Activated B cell treated with CpG ODN at 0.5 μM for 24 hours (primary cell): ENCODE measurements at regions not wholly inside any gene's neighbourhood (a gene's known extent, or its start where the extent isn't known, plus 50 kb on each side); places are given as distances from the start of the nearest gene placed in this dataset.
"Not testable (repeated sequence)": the region's sequence is repeated elsewhere in the genome, so short reads cannot be mapped to it uniquely, and the experiment has no call there.

ENCODE experiments used
- ATAC-seq: fragments of 200-7000 bp; cut with Tn5 transposase; one replicate; pipeline ENCODE4 v1.10.0; 2021; ENCODE audit warnings: low read depth, mild to moderate bottlenecking, moderate library complexity
- CTCF ChIA-PET: fragments of 350-600 bp; sonication (Branson Sonifier 250); formaldehyde crosslinking; loops from one replicate; lab custom pipeline; 2021; ENCODE audit warnings: antibody characterized with exemption; lab: Charles Lee
- POLR2A ChIA-PET: fragments of 350-600 bp; sonication (Branson Sonifier 250); formaldehyde crosslinking; loops from one replicate; lab custom pipeline; 2021; ENCODE audit warnings: antibody characterized with exemption; lab: Charles Lee
- DNase-seq: peaks from one replicate; pipeline ENCODE4 v3.0.0; 2022
- H3K27ac Mint-ChIP-seq: one replicate; pipeline ENCODE4 v1.8.0; 2020; ENCODE audit warnings: mixed read lengths
- H3K27me3 Mint-ChIP-seq: one replicate; pipeline ENCODE4 v1.8.0; 2021; ENCODE audit warnings: mixed read lengths
- H3K36me3 Mint-ChIP-seq: one replicate; pipeline ENCODE4 v1.8.0; 2021; ENCODE audit warnings: low read depth, mixed read lengths
- H3K4me1 Mint-ChIP-seq: one replicate; pipeline ENCODE4 v1.8.0; 2021; ENCODE audit warnings: mixed read lengths
- H3K4me3 Mint-ChIP-seq: one replicate; pipeline ENCODE4 v1.8.0; 2020; ENCODE audit warnings: mild to moderate bottlenecking, mixed read lengths
- H3K9me3 Mint-ChIP-seq: one replicate; pipeline ENCODE4 v1.8.0; 2020; ENCODE audit warnings: mixed read lengths
- CTCF ChIP-seq: fragments of 200-600 bp; IDR thresholded peaks from one replicate; pipeline ENCODE4 v1.8.0; 2022; ENCODE audit warnings: antibody characterized with exemption, mild to moderate bottlenecking
- intact Hi-C: fragments of 100-400 bp; cut with micrococcal nuclease; formaldehyde crosslinking; loops from one replicate; pipeline ENCODE4 v1.15.1; 2024

GRCh38 chr18:26624443-26624842 is 76.1 kb upstream of the KCTD1 start:
- DNase-seq (no peak), ATAC-seq (no peak)
- H3K9me3 Mint-ChIP-seq = peaks cover 31% of the 10 kb centered on the region
- no peaks in the 10 kb centered on the region for H3K36me3 Mint-ChIP-seq
- H3K4me1 Mint-ChIP-seq = no peaks in the 10 kb centered on the region
- intact Hi-C loops = no loop called here
- peaks cover 12% of the 10 kb centered on the region for H3K27me3 Mint-ChIP-seq
- ChIA-PET POLR2A (no interaction called here), CTCF (no interaction called here)
- H3K27ac Mint-ChIP-seq = no peak overlapping the region
- H3K4me3 Mint-ChIP-seq = no peak overlapping the region
- no peak for TF ChIP-seq CTCF

DNA sequence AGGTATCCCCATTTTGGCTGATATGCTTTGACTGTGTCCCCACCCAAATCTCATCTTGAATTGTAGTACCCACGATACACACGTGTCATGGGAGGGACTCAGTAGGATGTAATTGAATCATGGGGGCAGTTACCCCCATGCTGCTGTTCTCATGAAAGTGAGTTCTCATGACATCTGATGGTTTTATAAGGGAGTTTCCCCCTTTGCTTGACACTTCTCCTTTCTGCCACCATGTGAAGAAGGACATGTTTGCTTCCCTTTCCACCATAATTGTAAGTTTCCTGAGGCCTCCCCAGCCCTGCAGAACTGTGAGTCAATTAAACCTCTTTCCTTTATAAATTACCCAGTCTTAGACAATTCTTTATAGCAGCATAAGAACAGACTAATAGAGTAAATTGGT is 75.0 kb upstream of the KCTD1 start:
- H3K27ac Mint-ChIP-seq, intact Hi-C loops, CTCF ChIA-PET, POLR2A ChIA-PET, H3K36me3 Mint-ChIP-seq, H3K4me3 Mint-ChIP-seq, DNase-seq, H3K4me1 Mint-ChIP-seq, ATAC-seq, H3K27me3 Mint-ChIP-seq: not testable (repeated sequence)
- H3K9me3 Mint-ChIP-seq = peaks cover 31% of the 10 kb centered on the region

- H3K36me3 Mint-ChIP-seq = no peaks in the 10 kb centered on the region
- DNase-seq (no peak), ATAC-seq (no peak)
- POLR2A ChIA-PET = no interaction called here
- intact Hi-C loops = no loop called here
- H3K4me1 Mint-ChIP-seq = no peaks in the 10 kb centered on the region
- H3K27me3 Mint-ChIP-seq = peaks cover 4% of the 10 kb centered on the region
- CTCF ChIA-PET = interaction anchor here (0.5 kb wide), 1 partner anchor 151 kb away, joined by 3 read pairs; no protein-coding TSS in a partner anchor
- peaks cover 26% of the 10 kb centered on the region for H3K9me3 Mint-ChIP-seq
- TF ChIP-seq CTCF = no peak
- no peak overlapping the region for H3K27ac Mint-ChIP-seq
- no peak overlapping the region for H3K4me3 Mint-ChIP-seq
Observed at GRCh38 chr18:26621161-26622026, 73.0 kb upstream of the KCTD1 start.

GRCh38 chr18:26619350-26619749 is 71.0 kb upstream of the KCTD1 start:
- intact Hi-C loops = no loop called here
- ChIA-PET CTCF (interaction anchor here (1.0 kb wide), 1 partner anchor 235 kb away, joined by 3 read pairs; no protein-coding TSS in a partner anchor), POLR2A (no interaction called here)
- H3K36me3 Mint-ChIP-seq = no peaks in the 10 kb centered on the region
- DNase-seq (no peak), ATAC-seq (no peak)
- no peak for TF ChIP-seq CTCF
- H3K27me3 Mint-ChIP-seq = peaks cover 4% of the 10 kb centered on the region
- H3K4me3 Mint-ChIP-seq = no peak overlapping the region
- peaks cover 15% of the 10 kb centered on the region for H3K9me3 Mint-ChIP-seq
- H3K27ac Mint-ChIP-seq = no peak overlapping the region
- no peaks in the 10 kb centered on the region for H3K4me1 Mint-ChIP-seq

DNA sequence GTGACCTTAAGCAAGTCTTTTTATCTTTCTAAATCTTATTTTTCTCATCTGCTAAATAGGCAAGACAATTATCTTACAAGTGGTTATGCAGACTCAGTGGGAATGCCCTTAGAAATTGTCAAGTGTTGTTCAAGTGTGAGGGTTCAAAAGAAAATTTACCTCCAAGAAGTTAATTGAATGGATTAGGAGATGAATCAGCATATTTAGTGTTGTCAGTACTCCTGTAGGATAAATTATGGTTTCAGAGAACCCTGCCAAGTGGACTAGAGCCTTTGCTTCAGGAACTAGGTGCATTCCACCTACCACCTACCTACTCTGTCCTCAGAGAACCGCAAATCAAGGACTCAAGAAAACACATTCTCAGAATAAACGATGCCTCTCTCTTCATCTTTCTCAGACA is 69.8 kb upstream of the KCTD1 start:
- H3K27ac Mint-ChIP-seq = no peak overlapping the region
- no peaks in the 10 kb centered on the region for H3K36me3 Mint-ChIP-seq
- intact Hi-C loops = no loop called here
- ChIA-PET CTCF (no interaction called here), POLR2A (no interaction called here)
- DNase-seq (no peak), ATAC-seq (no peak)
- H3K4me1 Mint-ChIP-seq = no peaks in the 10 kb centered on the region
- no peak for TF ChIP-seq CTCF
- peaks cover 4% of the 10 kb centered on the region for H3K27me3 Mint-ChIP-seq
- H3K9me3 Mint-ChIP-seq = peaks cover 7% of the 10 kb centered on the region
- H3K4me3 Mint-ChIP-seq = no peak overlapping the region
